NCI-H748 (cell line): ENCODE measurements at regions not wholly inside any gene's neighbourhood (a gene's known extent, or its start where the extent isn't known, plus 50 kb on each side); places are given as distances from the start of the nearest gene placed in this dataset.

Experiments
- DNase-seq: peaks from one replicate; lab custom pipeline; 2025; ENCODE audit not compliant: unreplicated experiment; lab: John Stamatoyannopoulos, UW

GRCh38 chr18:8965398-8965797 lies 137.1 kb upstream of the NDUFV2 start:
- DNase-seq: no peak

GRCh38 chr18:8966821-8967220 lies 135.7 kb upstream of the NDUFV2 start:
- no peak for DNase-seq

GRCh38 chr18:8967573-8967972 lies 134.9 kb upstream of the NDUFV2 start:
- no peak for DNase-seq

GRCh38 chr18:8969639-8970390 lies 132.7 kb upstream of the NDUFV2 start:
- no peak for DNase-seq

- no peak for DNase-seq
Observed at GRCh38 chr18:8970843-8971242, 131.7 kb upstream of the NDUFV2 start.

GRCh38 chr18:8972116-8972515 lies 130.4 kb upstream of the NDUFV2 start:
- DNase-seq: peak; percentile 35

GRCh38 chr18:8974279-8974678 lies 128.2 kb upstream of the NDUFV2 start:
- DNase-seq: no peak

- no peak for DNase-seq
Observed at GRCh38 chr18:8974696-8975095, 127.8 kb upstream of the NDUFV2 start.

- no peak for DNase-seq
Observed at GRCh38 chr18:8975624-8976023, 126.9 kb upstream of the NDUFV2 start.

GRCh38 chr18:8976606-8977005 lies 125.9 kb upstream of the NDUFV2 start:
- no peak for DNase-seq

- no peak for DNase-seq
Observed at GRCh38 chr18:8977166-8977565, 125.3 kb upstream of the NDUFV2 start.

- DNase-seq: no peak
Observed at GRCh38 chr18:8977701-8978100, 124.8 kb upstream of the NDUFV2 start.

- no peak for DNase-seq
Observed at GRCh38 chr18:8978394-8978793, 124.1 kb upstream of the NDUFV2 start.

- DNase-seq: no peak
Observed at GRCh38 chr18:8979258-8979988, 123.1 kb upstream of the NDUFV2 start.

- no peak for DNase-seq
Observed at GRCh38 chr18:8980496-8980895, 122.0 kb upstream of the NDUFV2 start.

- DNase-seq: no peak
Observed at GRCh38 chr18:8980918-8981317, 121.6 kb upstream of the NDUFV2 start.

GRCh38 chr18:8982416-8983183 lies 119.9 kb upstream of the NDUFV2 start:
- peak; percentile 70 for DNase-seq

- DNase-seq: no peak
Observed at GRCh38 chr18:8983195-8983594, 119.3 kb upstream of the NDUFV2 start.

- no peak for DNase-seq
Observed at GRCh38 chr18:8984131-8984721, 118.3 kb upstream of the NDUFV2 start.

- DNase-seq: no peak
Observed at GRCh38 chr18:8987241-8987640, 115.3 kb upstream of the NDUFV2 start.

GRCh38 chr18:8988260-8988871 lies 114.1 kb upstream of the NDUFV2 start:
- DNase-seq: peak; percentile 79
